ENCODE measurements at regions not wholly inside any gene's neighbourhood (a gene's known extent, or its start where the extent isn't known, plus 50 kb on each side); places are given as distances from the start of the nearest gene placed in this dataset.

DNA sequence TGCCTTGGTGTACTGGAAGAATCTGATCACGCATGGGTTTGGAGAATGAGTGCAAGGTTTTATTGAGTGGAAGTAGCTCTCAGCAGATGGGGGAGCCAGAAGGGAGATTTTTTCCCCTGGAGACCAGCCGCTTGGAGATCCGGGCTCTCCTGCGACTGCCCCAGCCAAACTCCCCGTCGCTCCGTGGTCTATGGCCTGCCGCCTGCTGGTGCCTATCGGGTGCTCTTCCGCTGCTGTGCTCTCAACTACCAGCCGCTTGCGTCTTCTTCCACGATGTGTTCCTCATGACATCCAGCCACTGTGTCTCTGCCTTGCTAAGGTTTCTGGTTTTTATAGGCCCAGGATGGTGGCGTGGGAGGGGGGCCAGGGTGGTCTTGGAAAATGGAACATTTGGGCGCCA, 145.6 kb upstream of the UBASH3B start:
- TF ChIP-seq POLR2A (IDR thresholded peaks at IDR 0.05; ENCODE audit: low read depth, low read length) (no peak), POLR2AphosphoS5 (IDR thresholded peaks at IDR 0.05; ENCODE audit: low read depth, low read length) (no peak), SPI1 (IDR thresholded peaks at IDR 0.05; ENCODE audit: low read depth, low read length) (no peak), TAF1 (IDR thresholded peaks at IDR 0.05; ENCODE audit: low read depth, low read length) (no peak), PAX5 (IDR thresholded peaks at IDR 0.05; ENCODE audit: insufficient read depth, low read length, severe bottlenecking) (no peak), POU2F2 (IDR thresholded peaks at IDR 0.05; ENCODE audit: low read depth, low read length) (no peak)

All from GM12891 (cell line).